Activated naive CD8-positive, alpha-beta T cell treated with anti-CD3 and anti-CD28 coated beads, Interleukin-2, amount 10 ng/mL, durations not matched to agents 7 days and 5 days (primary cell): ENCODE measurements at regions not wholly inside any gene's neighbourhood (a gene's known extent, or its start where the extent isn't known, plus 50 kb on each side); places are given as distances from the start of the nearest gene placed in this dataset.

Experiments used
- ATAC-seq: fragments of 150-1000 bp; cut with Tn5 transposase; one replicate; pipeline ENCODE4 v1.10.0; 2021; ENCODE audit warnings: low read depth, moderate library complexity
- POLR2A ChIA-PET: fragments of 350-600 bp; sonication (Branson Sonifier 250); formaldehyde crosslinking; loops from one replicate; lab custom pipeline; 2021; ENCODE audit warnings: antibody characterized with exemption; lab: Charles Lee
- DNase-seq: peaks from one replicate; pipeline ENCODE4 v3.0.0; 2021
- H3K27ac Mint-ChIP-seq: one replicate; pipeline ENCODE4 v1.8.0; 2022; ENCODE audit warnings: mild to moderate bottlenecking, mixed read lengths
- H3K27me3 Mint-ChIP-seq: one replicate; pipeline ENCODE4 v1.8.0; 2022; ENCODE audit warnings: mild to moderate bottlenecking, moderate library complexity, mixed read lengths
- H3K36me3 Mint-ChIP-seq: one replicate; pipeline ENCODE4 v1.8.0; 2021; ENCODE audit warnings: mild to moderate bottlenecking, mixed read lengths
- H3K4me1 Mint-ChIP-seq: one replicate; pipeline ENCODE4 v1.8.0; 2021; ENCODE audit warnings: mixed read lengths
- H3K4me3 Mint-ChIP-seq: one replicate; pipeline ENCODE4 v1.8.0; 2022; ENCODE audit warnings: mild to moderate bottlenecking, moderate library complexity, mixed read lengths
- H3K9me3 Mint-ChIP-seq: one replicate; pipeline ENCODE4 v1.8.0; 2021; ENCODE audit warnings: mixed read lengths

DNA sequence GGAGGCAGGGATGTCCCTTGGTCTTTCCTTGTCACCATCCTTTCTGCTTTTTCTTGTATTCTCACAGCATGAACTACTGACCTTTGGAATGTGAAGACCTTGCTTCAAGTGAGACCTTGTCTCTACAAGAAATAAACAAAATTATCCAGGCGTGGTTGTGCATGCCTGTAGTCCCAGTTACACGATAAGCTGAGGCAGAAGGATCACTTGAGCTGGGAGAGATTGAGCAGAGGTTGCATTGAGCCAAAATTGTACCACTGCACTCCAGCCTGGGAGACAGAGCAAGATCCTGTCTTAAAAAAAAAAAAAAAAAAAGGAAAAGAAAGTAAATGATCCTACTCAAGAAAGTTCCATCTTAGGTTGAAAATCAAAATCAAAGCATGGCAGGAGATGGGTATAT lies 173.7 kb downstream of the IRS1 start:
- no peak overlapping the region for H3K4me3 Mint-ChIP-seq
- H3K4me1 Mint-ChIP-seq = peaks cover 1% of the 10 kb centered on the region
- no peaks in the 10 kb centered on the region for H3K36me3 Mint-ChIP-seq
- no peak overlapping the region for H3K27ac Mint-ChIP-seq
- peaks cover 2% of the 10 kb centered on the region for H3K9me3 Mint-ChIP-seq
- DNase-seq (no peak), ATAC-seq (no peak)
- peaks cover 6% of the 10 kb centered on the region for H3K27me3 Mint-ChIP-seq
- POLR2A ChIA-PET = no interaction called here

DNA sequence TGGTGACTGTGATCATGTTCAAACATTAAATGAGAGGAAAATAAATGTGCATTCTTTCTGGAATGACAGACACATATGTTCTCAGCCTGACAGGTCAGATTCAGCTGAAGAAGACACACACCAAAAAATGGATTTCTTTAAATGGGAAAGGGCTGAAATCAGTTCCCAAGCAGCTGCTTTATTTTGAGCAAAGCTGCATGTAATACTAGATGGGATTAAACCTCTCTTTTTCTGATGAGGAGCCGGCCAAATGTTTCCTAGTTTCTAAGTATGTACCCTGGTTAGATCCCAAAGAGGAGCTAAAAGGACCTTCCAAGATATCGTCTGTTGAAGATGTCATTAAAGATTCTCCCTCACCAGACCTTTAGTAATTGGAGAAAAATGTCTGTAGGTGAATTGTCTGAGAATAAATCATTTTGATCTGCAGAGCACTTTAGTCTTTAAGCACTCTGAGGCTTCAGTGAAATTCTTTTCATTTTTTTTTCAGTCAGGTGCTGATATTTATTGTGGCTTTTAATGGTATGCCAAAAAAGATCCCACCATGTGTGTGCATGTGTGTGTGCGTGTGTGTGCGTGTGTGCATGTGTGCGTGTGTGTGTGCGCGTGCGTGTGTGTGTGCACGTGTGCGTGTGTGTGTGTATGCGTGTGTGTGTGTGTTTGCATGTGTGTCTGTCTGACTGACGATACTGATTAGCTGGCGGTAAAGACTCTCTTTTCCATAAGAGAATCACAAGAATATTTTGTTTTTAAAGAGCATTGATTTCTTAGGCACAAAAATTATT lies 175.8 kb downstream of the IRS1 start:
- ATAC-seq (no peak), DNase-seq (no peak)
- H3K27me3 Mint-ChIP-seq = peaks cover 6% of the 10 kb centered on the region
- peaks cover 1% of the 10 kb centered on the region for H3K4me1 Mint-ChIP-seq
- peaks cover 2% of the 10 kb centered on the region for H3K9me3 Mint-ChIP-seq
- POLR2A ChIA-PET = no interaction called here
- no peak overlapping the region for H3K4me3 Mint-ChIP-seq
- no peaks in the 10 kb centered on the region for H3K36me3 Mint-ChIP-seq
- H3K27ac Mint-ChIP-seq = no peak overlapping the region

DNA sequence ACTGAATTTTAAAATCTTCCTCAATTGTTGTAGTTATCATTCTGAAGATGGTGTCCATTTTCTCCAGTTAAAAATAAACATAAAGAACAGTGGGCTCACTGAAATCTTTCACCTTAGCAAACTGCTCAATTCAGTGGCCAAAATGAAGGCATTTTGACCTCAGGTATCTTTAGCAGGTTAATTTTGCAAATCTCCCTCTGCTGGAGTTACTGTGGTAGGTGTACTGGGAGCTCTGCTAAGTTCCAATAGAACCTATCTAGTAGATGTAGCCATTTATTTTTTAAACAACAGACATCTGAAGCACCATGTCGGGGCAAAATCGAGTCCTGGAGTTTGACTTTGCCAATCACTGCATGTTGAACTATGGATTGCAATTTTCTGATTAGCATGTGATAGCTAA lies 177.1 kb downstream of the IRS1 start:
- Mint-ChIP-seq H3K27ac (no peak overlapping the region), H3K36me3 (no peaks in the 10 kb centered on the region), H3K4me3 (no peak overlapping the region), H3K4me1 (peaks cover 1% of the 10 kb centered on the region), H3K9me3 (no peaks in the 10 kb centered on the region), H3K27me3 (peaks cover 6% of the 10 kb centered on the region)
- ATAC-seq (no peak), DNase-seq (no peak)
- POLR2A ChIA-PET = interaction anchor here (0.6 kb wide), 1 partner anchor 1777 kb away, joined by 3 read pairs; no protein-coding TSS in a partner anchor

DNA sequence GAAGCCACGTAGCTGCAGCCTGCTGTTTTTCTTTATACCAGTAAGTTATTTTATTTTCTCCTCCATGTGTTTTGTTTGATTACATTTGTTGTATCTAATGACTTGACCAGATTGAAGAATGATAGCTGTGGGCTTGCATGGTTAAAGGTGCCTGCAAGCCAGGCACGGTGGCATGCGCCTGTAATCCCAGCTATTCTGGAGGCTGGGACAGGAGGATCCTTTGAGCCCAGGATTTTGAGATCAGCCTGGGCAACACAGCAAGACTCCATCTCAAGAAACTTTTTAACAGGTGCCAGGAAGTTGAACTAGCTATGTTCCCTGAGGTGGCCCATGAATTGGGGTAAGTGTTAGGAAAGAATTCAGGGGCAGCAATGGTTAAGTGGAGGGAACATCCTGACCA lies 179.4 kb downstream of the IRS1 start:
- H3K36me3 Mint-ChIP-seq = no peaks in the 10 kb centered on the region

DNA sequence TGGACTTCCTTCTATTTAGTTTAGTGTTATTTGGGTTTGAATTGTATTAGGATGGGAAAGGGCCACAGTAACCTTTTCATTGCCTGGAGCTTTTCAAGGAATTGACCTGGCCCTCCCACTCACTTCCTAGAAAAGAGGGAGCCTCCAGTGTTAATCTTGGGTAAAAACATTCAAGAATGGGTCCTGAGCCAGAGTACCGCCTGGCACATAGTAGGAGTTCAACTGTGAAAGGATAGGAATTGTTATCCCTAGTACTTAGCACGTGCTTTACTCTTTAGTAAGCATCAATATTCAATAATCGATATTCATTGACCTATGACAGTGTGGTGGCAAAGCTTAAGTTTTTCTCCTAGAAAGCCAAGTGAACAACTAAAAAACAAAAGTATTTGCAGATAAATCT lies 179.9 kb downstream of the IRS1 start:
- POLR2A ChIA-PET = no interaction called here
- Mint-ChIP-seq H3K4me3 (no peak overlapping the region), H3K9me3 (no peaks in the 10 kb centered on the region), H3K36me3 (no peaks in the 10 kb centered on the region), H3K27me3 (peaks cover 10% of the 10 kb centered on the region), H3K4me1 (peaks cover 1% of the 10 kb centered on the region), H3K27ac (no peak overlapping the region)
- no peak for ATAC-seq
- DNase-seq = no peak

More for the DNA sequence above, 179.4 kb downstream of the IRS1 start:
- ATAC-seq (no peak), DNase-seq (no peak)
- Mint-ChIP-seq H3K4me1 (peaks cover 1% of the 10 kb centered on the region), H3K4me3 (no peak overlapping the region), H3K27me3 (peaks cover 10% of the 10 kb centered on the region), H3K9me3 (no peaks in the 10 kb centered on the region), H3K27ac (no peak overlapping the region)
- POLR2A ChIA-PET = no interaction called here

DNA sequence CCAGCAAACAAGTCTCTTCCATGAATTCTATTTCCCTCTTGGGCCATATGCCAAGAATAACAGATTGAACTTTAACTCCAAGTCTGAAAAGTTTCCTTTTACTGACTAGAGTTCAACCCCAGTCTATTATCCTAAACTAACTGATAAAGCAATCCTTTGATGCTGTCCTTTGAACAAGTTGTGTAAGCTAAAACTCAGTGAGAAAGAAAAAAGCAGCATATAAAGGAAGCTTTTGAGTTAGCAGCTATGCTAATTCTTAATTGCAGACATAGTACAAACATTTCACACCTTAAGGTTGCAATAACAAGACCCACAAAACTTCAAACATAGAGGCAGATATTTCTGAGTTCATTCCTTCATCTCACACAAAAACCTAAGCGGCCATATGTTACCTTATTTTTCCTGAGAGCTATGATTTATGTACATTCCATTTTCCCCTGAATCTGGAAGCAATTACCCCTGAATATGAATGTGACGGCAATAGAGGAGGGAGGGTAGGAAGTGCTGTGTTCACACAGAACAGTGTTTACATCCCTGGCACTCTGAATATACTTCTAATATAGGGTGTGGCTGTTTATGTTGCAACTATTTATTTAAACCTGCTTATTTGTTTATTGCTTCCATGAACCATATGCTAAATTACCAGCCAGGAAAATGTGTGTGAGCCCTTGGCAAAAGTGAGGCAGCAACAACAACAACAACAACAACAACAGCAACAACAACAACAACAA lies 180.6 kb downstream of the IRS1 start:
- Mint-ChIP-seq H3K27me3 (peaks cover 12% of the 10 kb centered on the region), H3K4me3 (no peak overlapping the region), H3K4me1 (peaks cover 3% of the 10 kb centered on the region), H3K36me3 (no peaks in the 10 kb centered on the region), H3K27ac (no peak overlapping the region), H3K9me3 (no peaks in the 10 kb centered on the region)
- ATAC-seq (no peak), DNase-seq (no peak)
- POLR2A ChIA-PET = no interaction called here

DNA sequence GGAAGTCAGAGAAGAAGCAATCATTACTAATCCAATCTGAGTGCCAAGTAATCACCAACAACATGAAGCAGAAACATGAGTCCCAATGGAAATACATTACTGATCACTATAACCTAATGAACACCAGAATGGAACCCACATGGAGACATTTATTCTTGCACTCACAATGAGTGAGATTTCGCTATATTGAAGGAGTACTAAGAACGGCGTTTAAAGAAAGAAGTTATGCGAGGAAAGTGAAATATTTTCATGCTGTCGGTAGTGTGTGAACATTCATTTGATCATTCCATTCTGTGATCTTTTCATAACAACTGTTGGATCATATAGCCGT lies 181.1 kb downstream of the IRS1 start:
- POLR2A ChIA-PET = no interaction called here
- Mint-ChIP-seq H3K27ac (no peak overlapping the region), H3K9me3 (no peaks in the 10 kb centered on the region), H3K36me3 (no peaks in the 10 kb centered on the region), H3K4me1 (peaks cover 3% of the 10 kb centered on the region), H3K27me3 (peaks cover 12% of the 10 kb centered on the region), H3K4me3 (no peak overlapping the region)
- DNase-seq = no peak
- no peak for ATAC-seq

DNA sequence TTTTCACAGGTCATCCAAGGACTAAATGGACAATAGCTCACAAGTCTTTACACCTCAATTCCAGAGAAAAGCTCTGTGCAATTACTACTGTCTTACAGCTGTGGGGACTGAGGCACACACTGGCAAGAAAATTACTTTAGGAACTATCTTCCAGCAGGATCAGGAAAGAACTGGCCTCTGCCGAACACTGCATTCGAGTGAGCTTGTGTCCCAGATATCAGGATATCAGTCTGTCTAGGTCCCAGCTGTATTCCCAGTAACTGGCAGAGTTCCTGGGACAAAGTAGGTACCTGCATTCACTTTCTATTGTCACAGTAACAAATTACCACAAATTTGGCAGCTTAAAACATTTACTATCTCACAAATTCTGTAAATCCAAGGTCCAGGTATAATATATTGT lies 183.7 kb downstream of the IRS1 start:
- Mint-ChIP-seq H3K27me3 (peaks cover 14% of the 10 kb centered on the region), H3K4me3 (no peak overlapping the region), H3K9me3 (no peaks in the 10 kb centered on the region), H3K36me3 (no peaks in the 10 kb centered on the region), H3K4me1 (peaks cover 2% of the 10 kb centered on the region), H3K27ac (no peak overlapping the region)
- POLR2A ChIA-PET = no interaction called here
- no peak for DNase-seq
- ATAC-seq = no peak

DNA sequence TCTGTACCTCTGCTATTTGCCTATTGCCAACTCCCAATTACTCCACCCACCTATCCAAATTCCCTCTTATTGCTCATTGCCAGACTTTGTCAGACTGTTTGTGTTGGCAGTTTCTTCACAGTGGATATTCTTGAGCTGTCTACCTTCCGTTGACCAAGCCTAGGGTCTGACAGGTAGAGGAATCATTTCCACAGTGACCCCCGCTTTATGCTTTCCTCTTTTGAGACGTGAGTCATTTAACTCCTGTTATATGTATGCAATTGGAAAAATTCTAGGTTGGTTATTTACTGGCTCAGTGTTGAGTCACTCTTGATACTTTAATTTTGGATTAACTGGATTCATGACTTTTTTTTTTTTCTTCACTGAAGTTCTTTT lies 187.7 kb downstream of the IRS1 start:
- DNase-seq (no peak), ATAC-seq (no peak)
- POLR2A ChIA-PET = no interaction called here
- Mint-ChIP-seq H3K9me3 (peaks cover 4% of the 10 kb centered on the region), H3K27me3 (peaks cover 14% of the 10 kb centered on the region), H3K27ac (no peak overlapping the region), H3K4me3 (no peak overlapping the region), H3K36me3 (peaks cover 2% of the 10 kb centered on the region), H3K4me1 (peaks cover 12% of the 10 kb centered on the region)

DNA sequence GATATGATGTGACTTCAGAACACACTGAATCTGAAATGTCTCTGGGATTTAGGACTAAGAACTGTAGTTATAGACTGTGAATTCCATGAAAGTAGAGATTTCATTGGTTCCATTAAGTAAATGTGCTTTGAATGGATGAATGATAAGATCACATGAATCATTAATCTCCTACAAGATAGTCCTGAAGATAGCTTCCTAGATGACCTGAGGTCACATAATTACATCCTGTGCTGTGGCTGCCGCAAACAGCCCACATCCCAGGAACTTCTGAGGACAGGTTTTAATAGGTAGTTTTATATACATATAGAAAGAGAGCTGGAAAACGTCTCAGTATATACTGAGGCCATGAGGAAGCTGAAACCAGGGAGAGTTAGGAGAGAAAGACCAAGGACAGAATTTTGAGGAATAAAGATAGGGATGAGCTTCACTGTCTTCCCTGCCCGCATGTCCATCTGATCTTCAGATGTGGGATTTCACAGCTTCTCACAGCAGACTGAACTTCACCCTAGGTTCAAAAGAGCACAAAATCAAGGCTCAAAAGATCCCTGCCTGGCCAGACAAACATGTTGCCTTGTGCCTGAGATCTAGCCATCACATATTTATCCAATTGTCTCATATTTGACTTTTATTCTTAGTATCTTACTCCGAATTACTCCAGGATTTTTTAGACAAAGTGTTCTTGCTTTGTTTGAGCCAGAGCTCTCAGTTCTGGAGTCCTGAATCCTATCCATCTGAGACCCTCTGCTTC lies 188.2 kb downstream of the IRS1 start:
- H3K36me3 Mint-ChIP-seq = peaks cover 2% of the 10 kb centered on the region
- POLR2A ChIA-PET = interaction anchor here (0.6 kb wide), 1 partner anchor 665 kb away, joined by 5 read pairs; no protein-coding TSS in a partner anchor
- H3K4me1 Mint-ChIP-seq = peaks cover 12% of the 10 kb centered on the region
- ATAC-seq (no peak), DNase-seq (no peak)
- H3K4me3 Mint-ChIP-seq = no peak overlapping the region
- H3K9me3 Mint-ChIP-seq = peaks cover 4% of the 10 kb centered on the region
- peaks cover 14% of the 10 kb centered on the region for H3K27me3 Mint-ChIP-seq
- H3K27ac Mint-ChIP-seq = no peak overlapping the region

DNA sequence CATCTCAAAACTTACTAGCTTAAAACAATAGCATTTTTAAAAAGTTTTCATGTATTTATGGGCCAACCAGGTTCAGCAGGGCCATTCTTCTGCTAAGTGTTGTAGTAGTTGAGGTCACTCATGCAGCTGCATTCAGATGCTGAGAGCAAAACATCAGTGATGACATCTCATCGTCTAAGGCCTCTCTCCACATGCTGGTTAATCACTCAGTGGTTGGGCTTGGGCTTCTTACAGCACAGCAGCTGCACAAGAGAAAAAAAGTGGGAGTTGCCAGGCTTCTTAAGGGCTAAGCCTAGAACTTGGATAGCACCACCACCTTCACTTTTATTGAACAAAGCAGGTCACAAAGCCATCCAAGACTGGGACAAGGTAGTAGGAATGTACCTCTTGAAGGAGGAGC lies 190.3 kb downstream of the IRS1 start:
- no peak for ATAC-seq
- H3K27me3 Mint-ChIP-seq = peaks cover 7% of the 10 kb centered on the region
- H3K27ac Mint-ChIP-seq = no peak overlapping the region
- peaks cover 5% of the 10 kb centered on the region for H3K9me3 Mint-ChIP-seq
- no peak overlapping the region for H3K4me3 Mint-ChIP-seq
- POLR2A ChIA-PET = no interaction called here
- H3K36me3 Mint-ChIP-seq = peaks cover 5% of the 10 kb centered on the region
- peaks cover 10% of the 10 kb centered on the region for H3K4me1 Mint-ChIP-seq
- DNase-seq = no peak

DNA sequence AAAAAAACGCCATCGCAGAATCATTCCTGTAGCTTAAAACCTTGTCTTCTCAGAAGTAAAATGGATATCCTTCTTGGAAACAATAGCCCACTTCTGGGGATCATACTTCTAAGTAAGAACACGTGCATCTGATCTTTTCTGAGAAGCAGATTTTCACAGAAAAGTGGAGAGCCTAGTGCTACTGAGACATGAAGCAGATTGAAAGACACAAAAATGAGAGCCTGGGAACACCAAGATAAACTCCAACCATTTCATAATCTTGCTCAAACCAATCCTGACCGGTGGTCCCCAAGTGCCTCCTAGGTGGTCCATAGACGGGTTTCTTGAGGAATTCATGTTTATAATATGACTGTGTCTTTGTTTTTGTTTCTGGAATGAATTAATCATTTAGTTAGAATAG lies 191.2 kb downstream of the IRS1 start:
- Mint-ChIP-seq H3K36me3 (peaks cover 5% of the 10 kb centered on the region), H3K27me3 (peaks cover 8% of the 10 kb centered on the region), H3K9me3 (peaks cover 5% of the 10 kb centered on the region), H3K27ac (no peak overlapping the region), H3K4me1 (peaks cover 10% of the 10 kb centered on the region), H3K4me3 (peak overlapping the region; percentile 31)
- DNase-seq = no peak
- POLR2A ChIA-PET = interaction anchor here (0.6 kb wide), 1 partner anchor 190 kb away, joined by 3 read pairs; no protein-coding TSS in a partner anchor
- peak; percentile 47 for ATAC-seq

DNA sequence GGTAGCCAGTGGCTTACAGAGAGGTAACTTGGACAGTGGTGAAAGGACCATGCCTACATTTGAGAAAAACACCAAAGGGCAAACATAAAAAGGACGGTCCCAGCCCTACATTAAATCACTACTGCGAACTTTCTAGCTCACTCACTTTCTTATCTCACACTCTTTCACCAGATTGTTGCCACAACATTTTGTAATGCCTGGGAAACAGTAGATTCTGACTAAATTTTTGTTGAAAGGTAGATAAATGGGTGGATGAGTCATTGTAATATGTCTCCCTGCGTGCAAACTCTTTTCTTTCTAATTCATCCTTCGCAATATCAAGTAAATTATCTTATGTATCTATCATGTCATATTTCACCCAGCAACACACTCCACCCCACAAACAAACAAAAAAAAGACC lies 192.2 kb downstream of the IRS1 start:
- peaks cover 5% of the 10 kb centered on the region for H3K36me3 Mint-ChIP-seq
- DNase-seq = no peak
- H3K27ac Mint-ChIP-seq = no peak overlapping the region
- peaks cover 10% of the 10 kb centered on the region for H3K4me1 Mint-ChIP-seq
- peaks cover 5% of the 10 kb centered on the region for H3K9me3 Mint-ChIP-seq
- POLR2A ChIA-PET = no interaction called here
- no peak for ATAC-seq
- H3K4me3 Mint-ChIP-seq = no peak overlapping the region
- peaks cover 8% of the 10 kb centered on the region for H3K27me3 Mint-ChIP-seq
